Bronchial epithelial cell (primary cell): ENCODE measurements at regions not wholly inside any gene's neighbourhood (a gene's known extent, or its start where the extent isn't known, plus 50 kb on each side); places are given as distances from the start of the nearest gene placed in this dataset.

Experiments
- DNase-seq: peaks from one replicate; pipeline ENCODE4 v3.0.0-alpha.2; 2010; ENCODE audit warnings: low read depth
- FAIRE-seq: peaks from 2 replicates; lab custom pipeline; 2011; peaks lifted over from hg19 to GRCh38; lab: Jason Lieb, UNC
- H3K27me3 ChIP-seq: 2 replicates; pipeline ENCODE4 v1.5.1; 2011; ENCODE audit warnings: low read length; ENCODE audit not compliant: control insufficient read depth, insufficient read depth
- H3K36me3 ChIP-seq: 2 replicates; pipeline ENCODE4 v1.5.1; 2011; ENCODE audit warnings: low read length; ENCODE audit not compliant: control insufficient read depth, insufficient read depth
- H3K4me3 ChIP-seq: 2 replicates; pipeline ENCODE4 v1.5.1; 2011; ENCODE audit warnings: mild to moderate bottlenecking, low read depth, low read length, control low read depth
- CTCF ChIP-seq: IDR thresholded peaks from 2 replicates; pipeline ENCODE4 v1.5.1; 2011; ENCODE audit warnings: mild to moderate bottlenecking, moderate library complexity, low read length, control low read depth, inconsistent platforms; ENCODE audit not compliant: insufficient read depth, severe bottlenecking

- H3K4me3 ChIP-seq, result no peak overlapping the region
- no peak for DNase-seq
- FAIRE-seq, result no peak
- TF ChIP-seq CTCF, result no peak
- no peaks in the 10 kb centered on the region for H3K27me3 ChIP-seq
- H3K36me3 ChIP-seq, result no peaks in the 10 kb centered on the region
These were observed 116.8 kb upstream of the PAM start for GRCh38 chr5:102638316-102638715.

GRCh38 chr5:102638912-102639652, 116.0 kb upstream of the PAM start:
- no peaks in the 10 kb centered on the region for H3K36me3 ChIP-seq
- no peak overlapping the region for H3K4me3 ChIP-seq
- no peak for DNase-seq
- H3K27me3 ChIP-seq, result no peaks in the 10 kb centered on the region
- no peak for FAIRE-seq
- no peak for TF ChIP-seq CTCF

- H3K36me3 ChIP-seq, result no peaks in the 10 kb centered on the region
- TF ChIP-seq CTCF, result no peak
- FAIRE-seq (no peak), DNase-seq (no peak)
- H3K4me3 ChIP-seq, result no peak overlapping the region
- H3K27me3 ChIP-seq, result no peaks in the 10 kb centered on the region
These were observed 105.4 kb upstream of the PAM start for GRCh38 chr5:102649731-102650130.

GRCh38 chr5:102651466-102651865, 103.6 kb upstream of the PAM start:
- Histone ChIP-seq H3K27me3 (peaks cover 2% of the 10 kb centered on the region), H3K4me3 (no peak overlapping the region), H3K36me3 (no peaks in the 10 kb centered on the region)
- TF ChIP-seq CTCF, result no peak
- DNase-seq, result no peak
- no peak for FAIRE-seq

GRCh38 chr5:102654559-102655349, 100.4 kb upstream of the PAM start:
- FAIRE-seq, result no peak
- no peaks in the 10 kb centered on the region for H3K36me3 ChIP-seq
- DNase-seq, result no peak
- no peak for TF ChIP-seq CTCF
- H3K4me3 ChIP-seq, result no peak overlapping the region
- peaks cover 2% of the 10 kb centered on the region for H3K27me3 ChIP-seq

GRCh38 chr5:102659151-102659550, 96.0 kb upstream of the PAM start:
- TF ChIP-seq CTCF, result no peak
- no peak for DNase-seq
- Histone ChIP-seq H3K36me3 (no peaks in the 10 kb centered on the region), H3K4me3 (no peak overlapping the region), H3K27me3 (peaks cover 2% of the 10 kb centered on the region)
- no peak for FAIRE-seq
